ENCODE measurements at regions not wholly inside any gene's neighbourhood (a gene's known extent, or its start where the extent isn't known, plus 50 kb on each side); places are given as distances from the start of the nearest gene placed in this dataset.

- no peaks in the 10 kb centered on the region for H3F3A ChIP-seq (ENCODE audit: insufficient read depth, low read length)
- no peak overlapping the region for H3K27ac ChIP-seq (ENCODE audit: low read length)
- H3K79me2 ChIP-seq (ENCODE audit: low read length): no peaks in the 10 kb centered on the region
- no peaks in the 10 kb centered on the region for H3K9me2 ChIP-seq (replicated peaks; ENCODE audit: insufficient read depth, low read length)
- H3K4me3 ChIP-seq (ENCODE audit: low read length): no peak overlapping the region
- H3K9ac ChIP-seq (ENCODE audit: low read length): no peak overlapping the region
- no peaks in the 10 kb centered on the region for H4K20me1 ChIP-seq (ENCODE audit: insufficient read depth, low read length)
- H3K36me3 ChIP-seq (replicated peaks; ENCODE audit: insufficient read depth, low read length): no peaks in the 10 kb centered on the region
- no peak overlapping the region for H2AFZ ChIP-seq (ENCODE audit: low read length)
- no peak for TF ChIP-seq EZH2phosphoT487 (IDR thresholded peaks at IDR 0.05; ENCODE audit: low read length)
- no peak for TF ChIP-seq CTCF (IDR thresholded peaks at IDR 0.05; ENCODE audit: low read length)
- no peak for TF ChIP-seq EZH2 (optimal IDR thresholded peaks at IDR 0.05; ENCODE audit: low read depth, low read length)
- H3K9me3 ChIP-seq (replicated peaks; ENCODE audit: insufficient read depth, low read length): no peaks in the 10 kb centered on the region
- H3K4me2 ChIP-seq (ENCODE audit: low read depth, low read length): no peak overlapping the region
- H3K4me1 ChIP-seq (ENCODE audit: low read length): no peaks in the 10 kb centered on the region
- no peak for DNase-seq
- H3K27me3 ChIP-seq (replicated peaks; ENCODE audit: insufficient read depth, low read length): no peaks in the 10 kb centered on the region
These were observed 345.4 kb upstream of the SEMA6D start for GRCh38 chr15:47371939-47372338.

GRCh38 chr15:47374222-47374621 is 343.1 kb upstream of the SEMA6D start:
- H3K79me2 ChIP-seq (ENCODE audit: low read length): no peaks in the 10 kb centered on the region
- no peak overlapping the region for H3K27ac ChIP-seq (ENCODE audit: low read length)
- no peaks in the 10 kb centered on the region for H3K9me2 ChIP-seq (replicated peaks; ENCODE audit: insufficient read depth, low read length)
- no peak overlapping the region for H3K9ac ChIP-seq (ENCODE audit: low read length)
- no peaks in the 10 kb centered on the region for H3K9me3 ChIP-seq (replicated peaks; ENCODE audit: insufficient read depth, low read length)
- no peaks in the 10 kb centered on the region for H3K36me3 ChIP-seq (replicated peaks; ENCODE audit: insufficient read depth, low read length)
- no peak for DNase-seq
- no peaks in the 10 kb centered on the region for H3K27me3 ChIP-seq (replicated peaks; ENCODE audit: insufficient read depth, low read length)
- no peak overlapping the region for H3K4me3 ChIP-seq (ENCODE audit: low read length)
- H3F3A ChIP-seq (ENCODE audit: insufficient read depth, low read length): no peaks in the 10 kb centered on the region
- TF ChIP-seq CTCF (IDR thresholded peaks at IDR 0.05; ENCODE audit: low read length) (no peak), EZH2 (optimal IDR thresholded peaks at IDR 0.05; ENCODE audit: low read depth, low read length) (no peak), EZH2phosphoT487 (IDR thresholded peaks at IDR 0.05; ENCODE audit: low read length) (no peak)
- H3K4me1 ChIP-seq (ENCODE audit: low read length): no peaks in the 10 kb centered on the region
- no peak overlapping the region for H2AFZ ChIP-seq (ENCODE audit: low read length)
- no peaks in the 10 kb centered on the region for H4K20me1 ChIP-seq (ENCODE audit: insufficient read depth, low read length)
- H3K4me2 ChIP-seq (ENCODE audit: low read depth, low read length): no peak overlapping the region

GRCh38 chr15:47376190-47376589 is 341.1 kb upstream of the SEMA6D start:
- H3K9me2 ChIP-seq (replicated peaks; ENCODE audit: insufficient read depth, low read length): no peaks in the 10 kb centered on the region
- H3K9ac ChIP-seq (ENCODE audit: low read length): no peak overlapping the region
- H3K4me1 ChIP-seq (ENCODE audit: low read length): no peaks in the 10 kb centered on the region
- no peaks in the 10 kb centered on the region for H3K27me3 ChIP-seq (replicated peaks; ENCODE audit: insufficient read depth, low read length)
- TF ChIP-seq EZH2phosphoT487 (IDR thresholded peaks at IDR 0.05; ENCODE audit: low read length): no peak
- no peak for TF ChIP-seq EZH2 (optimal IDR thresholded peaks at IDR 0.05; ENCODE audit: low read depth, low read length)
- TF ChIP-seq CTCF (IDR thresholded peaks at IDR 0.05; ENCODE audit: low read length): no peak
- H3K36me3 ChIP-seq (replicated peaks; ENCODE audit: insufficient read depth, low read length): no peaks in the 10 kb centered on the region
- no peaks in the 10 kb centered on the region for H3K9me3 ChIP-seq (replicated peaks; ENCODE audit: insufficient read depth, low read length)
- no peaks in the 10 kb centered on the region for H3F3A ChIP-seq (ENCODE audit: insufficient read depth, low read length)
- no peaks in the 10 kb centered on the region for H3K79me2 ChIP-seq (ENCODE audit: low read length)
- no peaks in the 10 kb centered on the region for H4K20me1 ChIP-seq (ENCODE audit: insufficient read depth, low read length)
- no peak overlapping the region for H3K4me3 ChIP-seq (ENCODE audit: low read length)
- H2AFZ ChIP-seq (ENCODE audit: low read length): no peak overlapping the region
- H3K4me2 ChIP-seq (ENCODE audit: low read depth, low read length): no peak overlapping the region
- DNase-seq: no peak
- H3K27ac ChIP-seq (ENCODE audit: low read length): no peak overlapping the region

Measured in MM.1S (cell line).